SK-N-MC (cell line): ENCODE measurements at regions not wholly inside any gene's neighbourhood (a gene's known extent, or its start where the extent isn't known, plus 50 kb on each side); places are given as distances from the start of the nearest gene placed in this dataset.

ENCODE experiments used
- EZH2 ChIP-seq: fragments of 200-600 bp; sonication (generic); IDR thresholded peaks from one replicate; pipeline ENCODE4 v1.6.1; 2017; ENCODE audit warnings: antibody characterized with exemption
- FOXP2 ChIP-seq: optimal IDR thresholded peaks from 2 replicates; pipeline ENCODE3; 2011; ENCODE audit warnings: mild to moderate bottlenecking, moderate library complexity; ENCODE audit not compliant: insufficient read depth; ENCODE audit errors: extremely low read length, control extremely low read depth
- POLR2AphosphoS5 ChIP-seq: IDR thresholded peaks from 2 replicates; pipeline ENCODE4 v1.6.1; 2012; ENCODE audit warnings: mild to moderate bottlenecking, low read depth, low read length, borderline replicate concordance

DNA sequence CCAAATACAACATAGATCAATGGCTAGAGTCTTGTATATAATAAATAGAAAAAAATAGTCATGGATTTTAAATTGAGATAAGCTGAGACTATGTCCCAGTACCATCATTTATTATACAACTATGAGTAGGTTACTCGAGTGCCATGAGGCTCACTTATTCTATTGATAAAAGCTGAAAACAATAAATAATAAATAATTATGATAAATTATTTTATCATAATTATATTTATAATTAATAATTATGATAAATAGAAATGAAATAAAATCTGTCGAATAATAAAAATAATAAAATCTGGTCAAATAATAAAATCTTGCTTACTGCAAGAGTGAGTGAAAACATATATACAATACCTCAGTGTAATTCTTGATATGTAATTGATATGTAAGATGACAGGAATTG, 801.4 kb downstream of the FAM181B start:
- no peak for TF ChIP-seq EZH2
- no peak for TF ChIP-seq POLR2AphosphoS5
- no peak for TF ChIP-seq FOXP2
